ENCODE measurements at regions not wholly inside any gene's neighbourhood (a gene's known extent, or its start where the extent isn't known, plus 50 kb on each side); places are given as distances from the start of the nearest gene placed in this dataset.
"Not testable (repeated sequence)": the region's sequence is repeated elsewhere in the genome, so short reads cannot be mapped to it uniquely, and the experiment has no call there.

DNA sequence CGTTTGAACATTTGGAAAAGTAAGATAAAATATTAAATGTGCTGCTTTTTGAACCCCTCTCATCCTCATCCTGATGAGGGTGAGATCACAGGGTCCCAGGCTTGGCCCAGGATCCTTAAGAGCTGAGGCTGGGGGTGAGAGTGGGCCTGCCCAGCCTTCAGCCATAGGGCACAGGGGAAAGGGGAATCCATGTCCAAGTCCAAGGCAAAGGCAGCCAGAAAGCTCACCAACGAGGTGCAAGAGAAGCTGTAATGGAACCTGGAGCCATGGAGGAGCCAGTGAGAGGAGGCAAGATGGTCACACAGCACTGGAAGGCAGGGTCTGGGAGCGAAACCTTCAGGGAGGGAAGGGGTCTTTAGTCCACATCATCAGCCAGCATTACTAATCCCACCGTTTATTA is 191.9 kb downstream of the RRAGC start:
- no peak for DNase-seq (ENCODE audit: low spot score)

DNA sequence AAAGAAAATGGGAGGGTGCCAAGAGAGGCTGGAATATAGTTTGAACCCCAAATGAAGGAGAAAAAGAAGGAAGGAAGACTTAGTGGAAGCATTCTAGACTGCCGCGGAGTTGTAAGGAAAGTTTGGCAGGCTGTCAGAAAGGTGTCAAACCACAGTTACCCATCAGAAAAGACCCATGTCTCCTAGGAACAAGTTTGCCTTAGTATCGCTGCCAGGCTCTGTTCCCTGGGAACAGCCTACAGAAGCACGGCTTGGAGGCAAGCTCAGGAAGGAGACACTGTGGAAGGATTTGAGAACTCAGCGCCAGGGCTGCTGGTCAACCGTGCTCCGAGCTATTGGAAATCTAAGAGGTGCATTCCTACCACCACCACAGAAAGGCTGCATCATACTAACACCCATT is 197.4 kb downstream of the RRAGC start:
- no peak for DNase-seq (ENCODE audit: low spot score)

DNA sequence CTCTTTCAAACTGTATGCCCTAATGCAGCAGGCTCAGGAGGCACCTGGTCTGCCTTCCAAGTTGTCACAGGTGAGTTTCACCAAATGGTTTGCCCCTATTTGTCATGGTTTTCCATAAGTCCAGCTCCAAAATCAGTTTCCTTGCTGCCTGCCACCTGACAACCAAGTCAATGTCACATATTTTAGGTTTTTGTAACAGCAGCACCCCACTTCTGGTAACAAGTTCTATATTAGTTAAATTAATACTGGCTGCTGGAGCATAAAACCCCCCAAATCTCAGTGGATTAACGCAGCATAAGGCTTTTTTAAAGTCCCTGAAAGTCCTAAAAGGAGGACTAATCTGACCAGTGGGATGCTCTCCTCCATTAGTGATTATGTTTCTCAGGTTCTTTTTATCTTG is 200.7 kb downstream of the RRAGC start:
- DNase-seq (ENCODE audit: low spot score), result no peak

DNA sequence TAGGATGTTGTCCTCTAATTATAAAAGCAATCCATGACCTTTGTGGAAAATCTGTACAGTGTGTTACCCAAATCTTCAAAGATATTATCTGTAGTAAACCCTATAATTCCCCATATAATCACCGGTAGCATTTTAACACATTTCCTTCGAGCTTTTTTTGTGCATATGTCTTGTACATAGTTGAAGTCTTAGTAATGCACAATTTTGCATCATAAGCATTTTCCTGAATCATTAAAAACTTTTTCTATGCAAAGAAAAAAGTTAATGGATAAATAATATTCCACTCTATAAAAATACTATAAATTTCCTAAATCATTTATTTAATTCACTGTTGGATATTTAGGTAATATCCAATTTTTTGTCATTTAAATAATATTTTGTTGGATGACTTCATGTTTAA is 201.7 kb downstream of the RRAGC start:
- no peak for DNase-seq (ENCODE audit: low spot score)

DNA sequence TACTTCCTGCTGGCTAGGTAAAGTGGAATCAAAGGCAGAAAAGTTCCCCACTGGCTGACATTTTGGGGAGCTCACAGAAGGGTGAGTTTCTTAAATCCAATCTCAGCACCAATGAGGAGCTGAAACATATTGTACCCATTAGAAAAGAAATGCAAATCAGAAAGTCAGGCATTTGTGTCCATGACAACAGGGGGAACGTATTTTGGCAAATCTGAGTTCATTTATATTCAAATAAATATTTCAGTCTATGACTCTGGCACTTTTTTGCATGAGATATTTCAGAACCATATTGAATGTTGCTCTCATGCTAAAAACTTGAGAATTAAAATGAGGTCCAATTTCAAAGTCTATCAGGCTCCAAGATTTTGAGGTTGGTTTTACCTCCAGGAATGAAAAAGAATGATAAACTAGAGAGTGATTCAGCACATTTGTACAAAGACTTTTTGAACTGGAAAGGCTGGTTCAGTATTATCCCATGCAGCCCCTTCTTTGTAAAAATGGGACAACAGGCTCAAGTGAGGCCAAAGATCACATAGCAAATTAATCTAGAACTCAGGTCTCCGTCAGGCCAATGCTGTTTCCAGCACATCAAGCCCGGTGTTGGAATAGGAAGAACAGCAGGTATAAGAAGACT is 202.2 kb downstream of the RRAGC start:
- DNase-seq (ENCODE audit: low spot score), result no peak

DNA sequence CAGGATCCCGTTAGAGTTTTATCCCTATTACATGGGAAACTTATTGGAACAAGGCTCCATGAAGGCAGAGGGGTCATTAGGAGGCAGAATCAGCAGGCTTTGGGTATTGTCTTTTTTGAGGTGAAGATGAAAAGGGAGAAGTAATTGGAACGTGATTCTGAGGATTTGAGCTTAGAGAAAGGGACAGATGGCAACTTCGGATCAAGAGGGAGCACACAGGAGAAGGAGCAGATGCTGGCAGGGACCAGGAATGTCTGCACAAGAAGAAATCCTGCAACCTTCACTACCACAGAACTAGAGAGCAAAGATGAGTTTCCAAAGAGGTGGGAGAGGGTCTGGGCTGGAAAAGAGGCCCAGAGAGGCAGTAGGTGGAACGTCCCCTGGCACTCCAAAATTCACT is 202.8 kb downstream of the RRAGC start:
- DNase-seq (ENCODE audit: low spot score), result no peak

DNA sequence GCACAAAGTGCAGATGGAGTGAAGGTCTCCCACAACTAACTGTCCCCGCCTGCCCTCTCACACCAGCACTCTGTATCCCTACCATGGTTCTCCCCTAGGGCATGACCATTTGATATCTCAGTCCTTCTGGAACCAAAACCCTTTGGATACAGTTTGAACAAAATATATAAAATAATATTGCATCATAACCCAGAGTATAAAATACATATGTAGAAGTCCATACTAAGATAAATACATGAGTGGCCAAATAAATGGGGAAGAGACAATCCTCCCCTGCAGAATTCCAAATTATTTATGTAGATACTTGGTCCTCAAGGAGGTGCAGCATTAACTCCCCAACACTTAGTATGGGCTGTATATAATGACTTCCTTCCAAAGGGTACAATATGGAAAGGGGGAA is 207.4 kb downstream of the RRAGC start:
- no peak for DNase-seq (ENCODE audit: low spot score)

DNA sequence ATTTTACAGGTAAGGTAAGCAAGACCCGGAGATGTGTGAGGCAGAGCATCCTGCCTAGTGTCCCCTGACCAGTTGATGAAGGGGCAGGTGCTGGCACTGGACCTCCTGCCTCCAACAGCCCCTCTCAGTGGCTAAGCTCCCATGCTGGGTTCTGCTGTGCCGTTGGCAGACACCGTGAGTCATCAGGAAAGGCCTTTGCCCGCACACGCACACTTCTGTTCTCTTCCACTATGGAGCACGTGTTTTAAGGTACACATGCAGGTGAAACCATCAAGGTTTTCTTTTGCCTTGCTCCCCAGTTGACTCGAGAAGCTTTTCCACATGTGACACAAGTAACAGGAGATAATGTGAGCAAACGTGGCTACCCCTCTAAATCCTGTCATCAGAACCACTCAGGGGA is 207.9 kb downstream of the RRAGC start:
- no peak for DNase-seq (ENCODE audit: low spot score)

DNA sequence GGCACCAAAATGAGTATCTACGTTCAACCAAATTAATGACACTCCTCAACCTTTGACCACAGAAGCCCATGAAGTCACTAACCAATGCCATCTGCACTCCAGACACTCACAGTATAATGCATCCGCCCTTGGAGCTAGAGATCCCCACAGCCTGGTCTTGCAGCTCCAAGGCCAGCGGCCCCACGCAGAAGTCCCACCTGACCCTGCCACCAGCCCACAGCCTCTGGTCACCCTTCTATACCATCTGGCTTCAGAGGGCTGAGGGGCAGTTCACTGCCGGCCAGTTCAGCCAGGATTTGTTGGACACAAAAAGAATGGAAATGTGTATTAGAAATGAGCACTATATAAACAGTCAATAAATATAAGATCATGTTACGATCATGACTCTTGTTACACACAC is 211.2 kb downstream of the RRAGC start:
- no peak for DNase-seq (ENCODE audit: low spot score)

DNA sequence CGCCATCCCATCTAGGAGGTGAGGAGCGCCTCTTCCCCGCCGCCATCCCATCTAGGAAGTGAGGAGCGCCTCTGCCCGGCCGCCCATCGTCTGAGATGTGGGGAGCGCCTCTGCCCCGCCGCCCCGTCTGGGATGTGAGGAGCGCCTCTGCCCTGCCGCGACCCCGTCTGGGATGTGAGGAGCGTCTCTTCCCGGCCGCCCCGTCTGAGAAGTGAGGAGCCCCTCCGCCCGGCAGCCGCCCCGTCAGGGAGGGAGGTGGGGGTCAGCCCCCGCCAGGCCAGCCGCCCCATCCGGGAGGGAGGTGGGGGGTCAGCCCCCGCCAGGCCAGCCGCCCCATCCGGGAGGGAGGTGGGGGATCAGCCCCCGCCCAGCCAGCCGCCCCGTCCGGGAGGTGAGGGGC is 212.2 kb downstream of the RRAGC start:
- not testable (repeated sequence) for DNase-seq (ENCODE audit: low spot score)

DNA sequence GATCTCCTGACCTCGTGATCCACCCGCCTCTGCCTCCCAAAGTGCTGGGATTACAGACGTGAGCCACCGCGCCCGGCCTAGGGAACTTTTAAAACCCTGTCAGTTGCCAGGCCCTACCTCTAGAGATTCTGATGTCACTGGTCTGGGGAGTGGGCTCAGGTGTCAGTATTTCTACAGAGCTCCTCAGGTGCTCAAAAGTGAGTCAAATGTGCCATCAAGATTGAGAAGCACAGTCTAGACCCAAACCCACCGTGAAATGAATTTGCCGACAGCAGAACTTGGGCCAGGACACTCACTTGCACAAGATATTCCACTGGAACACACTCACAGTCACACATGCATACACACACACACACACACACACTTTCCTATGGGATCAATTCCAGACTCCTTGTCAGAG is 215.5 kb downstream of the RRAGC start:
- no peak for DNase-seq (ENCODE audit: low spot score)

DNA sequence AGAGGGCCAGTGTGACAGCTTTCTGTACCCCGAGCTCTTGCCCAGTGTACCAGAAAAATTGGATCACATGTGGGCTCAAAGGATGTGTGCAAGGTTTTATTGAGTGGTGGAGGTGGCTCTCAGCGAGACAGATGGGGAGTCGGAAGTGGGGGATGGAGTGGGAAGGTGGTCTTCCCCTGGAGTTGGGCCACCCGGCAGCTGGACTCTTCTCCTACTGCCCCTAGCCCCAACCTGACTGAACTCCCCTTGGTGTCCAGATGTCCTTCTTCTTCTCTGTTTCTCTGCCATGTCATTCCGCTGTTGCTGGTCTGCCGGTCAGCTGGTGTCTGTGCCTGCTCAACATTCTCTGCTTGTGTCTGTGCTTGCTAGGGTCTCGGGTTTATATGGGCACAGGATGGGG is 217.9 kb downstream of the RRAGC start:
- DNase-seq (ENCODE audit: low spot score), result no peak

DNA sequence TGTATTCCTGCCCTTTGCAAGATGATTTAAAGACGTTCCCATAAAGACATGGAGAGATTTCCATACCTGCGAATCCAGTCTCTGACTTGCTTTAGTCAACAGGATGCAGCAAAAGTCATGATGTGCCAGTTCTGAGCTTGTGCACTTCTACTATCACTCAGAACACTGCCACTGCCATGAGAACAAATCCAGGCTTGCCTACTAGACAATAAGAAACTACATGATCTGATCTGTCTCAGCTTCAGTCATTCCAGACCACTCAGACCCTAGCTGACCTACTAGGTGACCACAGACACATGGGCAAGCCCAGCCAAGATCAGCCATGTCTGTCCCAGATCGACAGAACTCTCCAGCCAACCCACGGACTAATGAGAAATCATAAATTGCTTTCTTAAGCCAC is 219.2 kb downstream of the RRAGC start:
- no peak for DNase-seq (ENCODE audit: low spot score)

DNA sequence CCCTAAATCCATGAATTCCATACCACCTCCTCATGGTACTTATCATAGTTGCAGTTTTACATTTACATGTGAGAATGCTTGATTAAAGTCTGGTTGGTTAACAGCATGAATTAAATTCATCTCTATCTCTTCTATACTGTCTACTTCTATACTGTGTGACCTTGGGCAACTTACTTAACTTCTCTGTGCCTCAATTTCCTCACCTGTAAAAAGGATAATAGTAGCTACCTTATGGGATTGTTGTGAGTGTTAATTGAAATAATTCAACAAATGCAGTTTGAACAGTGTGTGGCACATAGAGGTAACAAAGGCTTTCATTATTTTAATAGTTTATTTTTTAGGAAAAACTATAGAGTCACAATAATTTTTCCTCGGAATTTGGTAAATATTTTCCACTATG is 231.3 kb downstream of the RRAGC start:
- no peak for DNase-seq (ENCODE audit: low spot score)

DNA sequence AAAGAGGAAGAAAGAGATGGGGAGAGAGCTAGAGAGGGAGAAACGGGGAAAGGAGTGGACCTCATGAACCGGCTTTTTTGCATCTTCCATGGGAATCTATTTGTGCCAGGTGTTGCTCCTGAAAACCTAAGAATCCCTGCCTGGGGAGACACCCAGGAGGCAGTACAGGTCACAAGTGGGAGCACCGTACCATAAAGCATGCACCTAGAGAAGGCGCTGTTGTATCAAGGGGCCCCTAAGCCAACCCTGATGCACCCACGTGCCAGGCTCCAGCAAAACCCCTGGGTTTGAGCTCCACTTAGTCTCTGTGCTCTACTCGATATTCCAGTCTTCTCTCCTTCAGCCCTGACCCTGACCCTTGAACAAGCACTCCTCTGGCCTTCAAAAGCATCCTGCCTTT is 233.6 kb downstream of the RRAGC start:
- no peak for DNase-seq (ENCODE audit: low spot score)

DNA sequence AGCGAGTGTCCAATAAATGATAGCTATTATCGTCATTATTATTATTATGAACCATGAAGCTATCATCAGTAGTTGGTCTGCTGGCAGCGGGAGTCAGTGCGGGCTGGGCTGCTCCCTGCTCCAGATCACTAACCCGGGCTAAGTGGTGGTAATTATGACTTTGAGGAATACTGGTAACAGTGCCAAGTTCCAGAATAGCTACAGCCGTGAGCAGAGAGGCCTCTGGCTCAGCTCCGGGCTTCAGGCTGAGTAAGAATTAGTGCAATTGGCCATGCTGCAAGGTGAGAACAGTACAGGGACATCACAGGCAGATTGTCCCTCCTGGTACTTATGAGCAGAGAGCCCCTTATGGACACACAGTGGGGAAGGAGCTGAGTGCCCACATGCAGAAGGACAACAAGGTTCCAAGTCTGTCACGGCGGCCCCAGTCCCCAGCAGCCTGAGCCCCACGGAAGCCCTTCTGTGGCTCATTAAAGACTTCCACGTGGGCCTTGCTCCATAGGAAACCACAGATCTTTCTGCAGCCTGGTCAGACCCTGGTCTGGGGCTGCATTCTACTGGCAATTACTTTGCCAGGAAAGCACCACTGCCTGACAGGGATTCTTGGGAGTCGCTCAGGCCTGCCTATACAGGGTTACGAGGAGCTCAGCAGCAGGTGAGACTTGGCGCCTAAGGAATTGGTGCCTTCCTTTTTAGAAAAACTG is 235.1 kb downstream of the RRAGC start:
- no peak for DNase-seq (ENCODE audit: low spot score)

DNA sequence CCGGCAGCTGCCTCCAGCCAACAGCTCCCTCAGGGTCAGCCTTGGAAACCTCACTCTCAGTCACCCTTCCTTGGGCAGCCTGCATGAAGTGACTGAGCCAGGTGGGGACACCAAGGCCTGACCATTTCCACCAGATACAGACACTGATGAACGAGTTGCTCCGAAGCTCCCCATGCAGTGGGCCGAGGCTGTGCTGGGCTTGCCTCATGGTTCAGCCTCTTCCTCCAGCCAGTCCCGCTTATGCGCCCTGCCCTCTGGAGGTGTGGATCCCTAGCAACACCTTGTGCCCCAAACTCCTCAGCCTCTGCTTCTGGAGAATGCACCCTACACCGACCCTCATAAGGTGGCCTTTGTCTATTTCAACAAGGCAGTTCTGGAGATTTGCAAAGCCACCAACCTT is 236.0 kb downstream of the RRAGC start:
- no peak for DNase-seq (ENCODE audit: low spot score)

DNA sequence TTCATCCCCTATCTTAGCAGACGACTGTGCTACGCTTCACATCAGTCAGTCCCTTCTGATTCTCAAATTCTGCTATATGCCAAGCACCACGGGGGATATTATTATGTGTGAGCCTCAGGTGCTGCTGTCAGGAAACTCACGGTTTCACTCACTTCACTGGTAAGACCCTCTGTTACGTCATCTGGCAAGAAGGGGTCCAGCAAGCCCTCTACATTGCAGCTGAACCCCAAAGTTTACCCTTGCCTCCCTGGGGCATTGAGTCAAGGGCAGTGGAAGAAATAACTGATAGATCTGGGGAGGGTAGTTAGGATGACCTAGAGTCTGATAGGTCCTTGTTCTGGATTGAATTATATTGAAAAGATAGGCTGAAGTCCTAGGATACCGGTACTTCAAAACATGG is 237.4 kb downstream of the RRAGC start:
- DNase-seq (ENCODE audit: low spot score), result no peak

DNA sequence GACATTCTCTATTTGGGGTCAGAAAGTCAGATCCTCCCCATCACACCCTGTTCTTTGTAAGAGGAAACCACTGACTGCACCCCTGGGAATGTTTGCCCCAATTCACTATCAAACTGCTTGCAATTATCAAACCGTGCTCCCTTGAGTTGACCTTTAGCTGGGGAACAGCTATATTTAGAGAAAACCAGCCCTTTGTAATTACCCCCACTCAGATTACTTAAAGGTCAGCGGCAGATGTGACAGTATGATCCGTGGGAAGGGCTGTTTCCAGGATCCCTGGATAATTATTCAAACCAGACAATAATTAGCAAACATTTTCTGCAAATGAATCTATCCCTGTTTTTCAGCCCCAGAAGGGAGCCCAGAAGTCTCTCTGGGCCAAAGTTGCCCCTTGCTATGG is 242.7 kb downstream of the RRAGC start:
- DNase-seq (ENCODE audit: low spot score), result no peak

DNA sequence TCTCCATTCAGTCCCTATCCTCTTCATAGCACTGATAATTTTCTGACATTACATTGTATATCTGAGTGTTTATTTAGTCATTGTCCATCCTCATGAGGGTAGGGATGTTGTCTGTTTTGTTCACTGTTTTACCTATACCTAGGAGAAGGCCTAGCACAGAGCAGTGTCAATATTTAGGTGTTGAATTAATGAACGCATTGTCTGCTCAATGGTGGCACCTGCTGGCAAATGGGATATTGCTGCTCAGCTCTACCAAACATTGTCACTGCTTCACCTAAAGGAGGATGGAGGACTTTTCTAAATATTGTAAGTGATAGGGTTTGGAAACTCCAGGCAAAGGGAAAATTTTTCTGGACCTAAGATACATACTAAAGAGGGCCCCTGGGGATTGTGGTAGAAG is 243.9 kb downstream of the RRAGC start:
- DNase-seq (ENCODE audit: low spot score), result no peak

DNA sequence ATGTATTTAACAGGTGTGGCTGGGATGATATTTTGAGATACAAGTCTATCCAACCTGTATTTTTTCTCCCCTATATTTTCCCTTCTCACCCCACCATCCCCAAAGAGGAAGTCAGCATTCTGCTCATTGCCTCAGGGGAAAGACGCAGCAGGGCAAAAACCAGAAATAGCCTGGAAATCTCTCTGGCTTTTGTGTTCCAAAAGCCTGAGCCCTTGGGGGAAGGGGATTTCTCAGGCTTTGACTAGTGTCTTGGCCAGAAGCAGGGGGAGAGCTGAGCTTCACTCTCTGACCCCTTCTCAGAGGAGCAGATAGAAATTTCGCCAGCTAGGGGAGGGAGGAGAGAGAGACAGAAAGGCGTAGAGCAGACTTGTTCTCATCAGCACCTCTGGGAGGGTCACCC is 244.7 kb downstream of the RRAGC start:
- no peak for DNase-seq (ENCODE audit: low spot score)

DNA sequence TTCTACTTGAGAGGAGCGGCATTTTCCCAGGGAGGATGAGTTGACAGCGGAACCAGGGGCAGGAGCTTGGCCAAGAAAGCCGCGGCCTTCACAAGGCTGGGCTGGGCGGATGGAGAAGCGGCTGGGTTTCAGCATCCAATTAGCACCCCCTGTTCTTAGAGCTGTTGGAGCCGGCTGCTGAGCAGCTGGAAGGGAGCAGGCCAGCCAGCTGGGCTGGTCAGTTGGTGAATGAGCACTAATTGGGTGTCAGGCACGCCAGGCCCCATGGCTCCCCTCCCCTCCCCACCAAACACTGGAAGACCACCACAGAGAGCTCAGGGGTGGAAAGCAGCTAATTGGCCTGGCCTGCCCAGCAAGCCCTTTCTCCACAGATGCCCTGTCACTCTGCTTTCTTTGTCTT is 245.6 kb downstream of the RRAGC start:
- DNase-seq (ENCODE audit: low spot score), result no peak

DNA sequence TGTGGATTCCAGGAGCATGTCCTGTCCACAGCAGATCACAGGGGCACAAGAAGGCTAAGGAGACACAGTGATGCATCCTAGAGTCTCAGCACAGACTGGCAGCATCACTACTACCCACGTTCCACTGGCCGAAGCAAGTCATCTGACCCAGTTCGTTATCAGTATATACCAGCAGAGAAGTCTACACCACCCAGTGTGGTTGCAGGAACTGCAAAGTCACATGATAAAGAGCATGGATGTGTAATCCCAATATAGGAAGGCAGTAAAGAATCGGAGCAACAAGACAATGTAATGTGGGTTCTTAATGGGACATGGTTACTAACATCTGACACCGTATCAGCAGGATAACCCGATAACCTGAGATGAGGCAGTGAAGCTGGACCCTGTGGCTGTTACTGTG is 246.6 kb downstream of the RRAGC start:
- DNase-seq (ENCODE audit: low spot score), result no peak

DNA sequence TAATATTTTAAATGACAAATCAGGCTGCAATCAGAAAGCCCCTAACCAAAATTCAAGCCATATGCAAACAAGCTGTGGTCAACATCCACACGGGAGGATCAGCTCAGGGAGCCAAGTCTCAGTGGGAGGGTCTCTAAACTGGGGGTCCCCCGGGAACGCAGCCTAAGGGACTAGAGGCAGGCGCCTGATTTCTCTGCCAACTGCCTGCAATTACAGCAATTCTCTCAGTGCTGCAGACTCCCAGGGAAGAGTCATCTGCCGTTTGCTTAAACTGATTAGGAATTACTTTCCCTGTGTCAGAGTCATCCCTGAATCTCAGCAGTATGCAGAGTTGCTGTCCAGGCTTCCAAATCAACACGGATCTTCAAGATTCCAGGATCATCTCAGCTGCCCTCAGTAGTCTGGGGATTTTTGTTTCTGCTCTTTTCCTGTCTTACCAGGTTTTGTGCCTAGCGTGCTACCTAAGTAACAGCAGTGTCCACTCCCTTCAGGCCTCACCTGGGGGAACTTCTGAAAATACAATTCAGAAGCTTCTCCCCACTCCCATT is 247.8 kb downstream of the RRAGC start:
- DNase-seq (ENCODE audit: low spot score), result no peak

Data from AG20443 (cell line).